GM18508 (cell line): ENCODE measurements at regions not wholly inside any gene's neighbourhood (a gene's known extent, or its start where the extent isn't known, plus 50 kb on each side); places are given as distances from the start of the nearest gene placed in this dataset.
"Not testable (repeated sequence)": the region's sequence is repeated elsewhere in the genome, so short reads cannot be mapped to it uniquely, and the experiment has no call there.

ENCODE experiments used
- ATAC-seq: cut with Tn5 transposase; IDR thresholded peaks from one replicate; pipeline ENCODE4 v1.9.1; 2021; ENCODE audit warnings: moderate number of reproducible peaks; ENCODE audit not compliant: insufficient read depth, unreplicated experiment

GRCh38 chr16:47974971-47975370 lies 180.8 kb downstream of the ABCC12 start:
- ATAC-seq: not testable (repeated sequence)

GRCh38 chr16:47973552-47973951 lies 182.2 kb downstream of the ABCC12 start:
- ATAC-seq: no peak

- no peak for ATAC-seq
These were observed 183.4 kb downstream of the ABCC12 start for GRCh38 chr16:47972246-47972985.

- ATAC-seq: no peak
These were observed 184.6 kb downstream of the ABCC12 start for GRCh38 chr16:47971225-47971624.

GRCh38 chr16:47970291-47970931 lies 185.4 kb downstream of the ABCC12 start:
- ATAC-seq: no peak

GRCh38 chr16:47967374-47967773 lies 188.4 kb downstream of the ABCC12 start:
- ATAC-seq: no peak

- no peak for ATAC-seq
These were observed 189.5 kb downstream of the ABCC12 start for GRCh38 chr16:47966325-47966724.

- no peak for ATAC-seq
These were observed 190.4 kb downstream of the ABCC12 start for GRCh38 chr16:47965439-47965838.

GRCh38 chr16:47958726-47959125 lies 197.1 kb downstream of the ABCC12 start:
- ATAC-seq: no peak

GRCh38 chr16:47956916-47957315 lies 198.9 kb downstream of the ABCC12 start:
- no peak for ATAC-seq

GRCh38 chr16:47949714-47950113 lies 206.1 kb downstream of the ABCC12 start:
- no peak for ATAC-seq

- no peak for ATAC-seq
These were observed 206.5 kb downstream of the ABCC12 start for GRCh38 chr16:47949276-47949675.

- no peak for ATAC-seq
These were observed 208.1 kb downstream of the ABCC12 start for GRCh38 chr16:47947723-47948122.

GRCh38 chr16:47946092-47946491 lies 209.7 kb downstream of the ABCC12 start:
- no peak for ATAC-seq

- ATAC-seq: no peak
These were observed 211.2 kb downstream of the ABCC12 start for GRCh38 chr16:47944589-47944988.

GRCh38 chr16:47943235-47943634 lies 212.6 kb downstream of the ABCC12 start:
- ATAC-seq: no peak

- ATAC-seq: no peak
These were observed 215.3 kb downstream of the ABCC12 start for GRCh38 chr16:47940466-47940865.

GRCh38 chr16:47939680-47940079 lies 216.1 kb downstream of the ABCC12 start:
- no peak for ATAC-seq

- ATAC-seq: no peak
These were observed 217.5 kb downstream of the ABCC12 start for GRCh38 chr16:47938272-47938671.

- no peak for ATAC-seq
These were observed 227.8 kb downstream of the ABCC12 start for GRCh38 chr16:47928008-47928407.

- no peak for ATAC-seq
These were observed 228.5 kb downstream of the ABCC12 start for GRCh38 chr16:47927330-47927729.
